ENCODE measurements at regions not wholly inside any gene's neighbourhood (a gene's known extent, or its start where the extent isn't known, plus 50 kb on each side); places are given as distances from the start of the nearest gene placed in this dataset.

GRCh38 chr12:25861226-25861625, 97.3 kb upstream of the RASSF8 start:
- peaks cover 0 to 13% of the 10 kb centered on the region in 2 donors for H3K4me1 ChIP-seq (ENCODE audit: control insufficient read depth in 2 of 2, insufficient read depth in 2 of 2, low read length in 2 of 2)

GRCh38 chr12:25864306-25865276, 93.9 kb upstream of the RASSF8 start:
- H3K27ac ChIP-seq (ENCODE audit: low read depth in 1 of 2, low read length in 1 of 2), result no peak overlapping the region
- H3K27me3 ChIP-seq (ENCODE audit: control insufficient read depth in 2 of 2, insufficient read depth in 1 of 2, low read length in 1 of 2), result no peaks in the 10 kb centered on the region
- 96% methylated on average over 3 of the region's 3 CpGs for WGBS
- peaks cover 0 to 3% of the 10 kb centered on the region in 2 donors for H3K9me3 ChIP-seq (ENCODE audit: control insufficient read depth in 2 of 2, insufficient read depth in 1 of 2, low read length in 1 of 2)
- H3K4me3 ChIP-seq (ENCODE audit: low read length in 2 of 2), result no peak overlapping the region
- DNase-seq (ENCODE audit: low read depth in 6 of 9, low spot score in 9 of 9), result no peak
- H3K4me1 ChIP-seq (ENCODE audit: control insufficient read depth in 2 of 2, insufficient read depth in 2 of 2, low read length in 2 of 2), result peaks cover 0 to 9% of the 10 kb centered on the region in 2 donors
- H3K36me3 ChIP-seq (ENCODE audit: control insufficient read depth in 2 of 2, insufficient read depth in 2 of 2, low read length in 1 of 2), result no peaks in the 10 kb centered on the region

More at GRCh38 chr12:25861226-25861625, 97.3 kb upstream of the RASSF8 start:
- H3K36me3 ChIP-seq (ENCODE audit: control insufficient read depth in 2 of 2, insufficient read depth in 2 of 2, low read length in 1 of 2), result no peaks in the 10 kb centered on the region
- H3K27ac ChIP-seq (ENCODE audit: low read depth in 1 of 2, low read length in 1 of 2), result no peak overlapping the region
- DNase-seq (ENCODE audit: low read depth in 6 of 9, low spot score in 9 of 9), result no peak
- H3K9me3 ChIP-seq (ENCODE audit: control insufficient read depth in 2 of 2, insufficient read depth in 1 of 2, low read length in 1 of 2), result no peaks in the 10 kb centered on the region
- no peak overlapping the region for H3K4me3 ChIP-seq (ENCODE audit: low read length in 2 of 2)
- 98% methylated on average over 2 of the region's 2 CpGs for WGBS
- no peaks in the 10 kb centered on the region for H3K27me3 ChIP-seq (ENCODE audit: control insufficient read depth in 2 of 2, insufficient read depth in 1 of 2, low read length in 1 of 2)

GRCh38 chr12:25866586-25867378, 91.7 kb upstream of the RASSF8 start:
- Histone ChIP-seq H3K27me3 (ENCODE audit: control insufficient read depth in 2 of 2, insufficient read depth in 1 of 2, low read length in 1 of 2) (no peaks in the 10 kb centered on the region), H3K27ac (ENCODE audit: low read depth in 1 of 2, low read length in 1 of 2) (no peak overlapping the region), H3K9me3 (ENCODE audit: control insufficient read depth in 2 of 2, insufficient read depth in 1 of 2, low read length in 1 of 2) (peaks cover 0 to 3% of the 10 kb centered on the region in 2 donors), H3K36me3 (ENCODE audit: control insufficient read depth in 2 of 2, insufficient read depth in 2 of 2, low read length in 1 of 2) (no peaks in the 10 kb centered on the region), H3K4me3 (ENCODE audit: low read length in 2 of 2) (no peak overlapping the region), H3K4me1 (ENCODE audit: control insufficient read depth in 2 of 2, insufficient read depth in 2 of 2, low read length in 2 of 2) (peaks cover 0 to 2% of the 10 kb centered on the region in 2 donors)
- peak in 2 of 9 donors; percentile 18 for DNase-seq (ENCODE audit: low read depth in 6 of 9, low spot score in 9 of 9)
- WGBS, result 88% methylated on average over 6 of the region's 6 CpGs

- Histone ChIP-seq H3K9me3 (ENCODE audit: control insufficient read depth in 2 of 2, insufficient read depth in 1 of 2, low read length in 1 of 2) (peaks cover 0 to 3% of the 10 kb centered on the region in 2 donors), H3K4me3 (ENCODE audit: low read length in 2 of 2) (no peak overlapping the region), H3K4me1 (ENCODE audit: control insufficient read depth in 2 of 2, insufficient read depth in 2 of 2, low read length in 2 of 2) (peaks cover 0 to 2% of the 10 kb centered on the region in 2 donors), H3K27ac (ENCODE audit: low read depth in 1 of 2, low read length in 1 of 2) (no peak overlapping the region), H3K36me3 (ENCODE audit: control insufficient read depth in 2 of 2, insufficient read depth in 2 of 2, low read length in 1 of 2) (no peaks in the 10 kb centered on the region), H3K27me3 (ENCODE audit: control insufficient read depth in 2 of 2, insufficient read depth in 1 of 2, low read length in 1 of 2) (no peaks in the 10 kb centered on the region)
- DNase-seq (ENCODE audit: low read depth in 6 of 9, low spot score in 9 of 9), result no peak
Measured at GRCh38 chr12:25868193-25868592, 90.3 kb upstream of the RASSF8 start.

- Histone ChIP-seq H3K27me3 (ENCODE audit: control insufficient read depth in 2 of 2, insufficient read depth in 1 of 2, low read length in 1 of 2) (no peaks in the 10 kb centered on the region), H3K4me3 (ENCODE audit: low read length in 2 of 2) (no peak overlapping the region), H3K4me1 (ENCODE audit: control insufficient read depth in 2 of 2, insufficient read depth in 2 of 2, low read length in 2 of 2) (no peaks in the 10 kb centered on the region), H3K27ac (ENCODE audit: low read depth in 1 of 2, low read length in 1 of 2) (no peak overlapping the region), H3K9me3 (ENCODE audit: control insufficient read depth in 2 of 2, insufficient read depth in 1 of 2, low read length in 1 of 2) (peaks cover 0 to 3% of the 10 kb centered on the region in 2 donors), H3K36me3 (ENCODE audit: control insufficient read depth in 2 of 2, insufficient read depth in 2 of 2, low read length in 1 of 2) (no peaks in the 10 kb centered on the region)
- no peak for DNase-seq (ENCODE audit: low read depth in 6 of 9, low spot score in 9 of 9)
Measured at GRCh38 chr12:25872137-25872536, 86.3 kb upstream of the RASSF8 start.

- Histone ChIP-seq H3K27me3 (ENCODE audit: control insufficient read depth in 2 of 2, insufficient read depth in 1 of 2, low read length in 1 of 2) (no peaks in the 10 kb centered on the region), H3K36me3 (ENCODE audit: control insufficient read depth in 2 of 2, insufficient read depth in 2 of 2, low read length in 1 of 2) (no peaks in the 10 kb centered on the region), H3K4me3 (ENCODE audit: low read length in 2 of 2) (no peak overlapping the region), H3K4me1 (ENCODE audit: control insufficient read depth in 2 of 2, insufficient read depth in 2 of 2, low read length in 2 of 2) (no peaks in the 10 kb centered on the region), H3K9me3 (ENCODE audit: control insufficient read depth in 2 of 2, insufficient read depth in 1 of 2, low read length in 1 of 2) (no peaks in the 10 kb centered on the region), H3K27ac (ENCODE audit: low read depth in 1 of 2, low read length in 1 of 2) (no peak overlapping the region)
- no peak for DNase-seq (ENCODE audit: low read depth in 6 of 9, low spot score in 9 of 9)
- WGBS, result 98% methylated on average over 1 of the region's 1 CpG
Measured at GRCh38 chr12:25875661-25876060, 82.8 kb upstream of the RASSF8 start.

- H3K4me1 ChIP-seq (ENCODE audit: control insufficient read depth in 2 of 2, insufficient read depth in 2 of 2, low read length in 2 of 2), result no peaks in the 10 kb centered on the region
- 95% methylated on average over 2 of the region's 2 CpGs for WGBS
- no peaks in the 10 kb centered on the region for H3K36me3 ChIP-seq (ENCODE audit: control insufficient read depth in 2 of 2, insufficient read depth in 2 of 2, low read length in 1 of 2)
- no peak overlapping the region for H3K4me3 ChIP-seq (ENCODE audit: low read length in 2 of 2)
- no peaks in the 10 kb centered on the region for H3K9me3 ChIP-seq (ENCODE audit: control insufficient read depth in 2 of 2, insufficient read depth in 1 of 2, low read length in 1 of 2)
- no peaks in the 10 kb centered on the region for H3K27me3 ChIP-seq (ENCODE audit: control insufficient read depth in 2 of 2, insufficient read depth in 1 of 2, low read length in 1 of 2)
- no peak for DNase-seq (ENCODE audit: low read depth in 6 of 9, low spot score in 9 of 9)
- H3K27ac ChIP-seq (ENCODE audit: low read depth in 1 of 2, low read length in 1 of 2), result no peak overlapping the region
Measured at GRCh38 chr12:25876383-25877045, 82.0 kb upstream of the RASSF8 start.

- whole genome bisulfite sequencing, result 98% methylated on average over 1 of the region's 1 CpG
- Histone ChIP-seq H3K27me3 (ENCODE audit: control insufficient read depth in 2 of 2, insufficient read depth in 1 of 2, low read length in 1 of 2) (no peaks in the 10 kb centered on the region), H3K4me3 (ENCODE audit: low read length in 2 of 2) (no peak overlapping the region), H3K4me1 (ENCODE audit: control insufficient read depth in 2 of 2, insufficient read depth in 2 of 2, low read length in 2 of 2) (no peaks in the 10 kb centered on the region), H3K27ac (ENCODE audit: low read depth in 1 of 2, low read length in 1 of 2) (no peak overlapping the region), H3K9me3 (ENCODE audit: control insufficient read depth in 2 of 2, insufficient read depth in 1 of 2, low read length in 1 of 2) (no peaks in the 10 kb centered on the region), H3K36me3 (ENCODE audit: control insufficient read depth in 2 of 2, insufficient read depth in 2 of 2, low read length in 1 of 2) (no peaks in the 10 kb centered on the region)
- no peak for DNase-seq (ENCODE audit: low read depth in 6 of 9, low spot score in 9 of 9)
Measured at GRCh38 chr12:25877446-25877845, 81.0 kb upstream of the RASSF8 start.
